HepG2 (cell line): ENCODE measurements at regions not wholly inside any gene's neighbourhood (a gene's known extent, or its start where the extent isn't known, plus 50 kb on each side); places are given as distances from the start of the nearest gene placed in this dataset.

Experiments used
- ATAC-seq: fragments of 200-7000 bp; cut with Tn5 transposase; 3 replicates; pipeline ENCODE4 v1.9.1; 2020; ENCODE audit warnings: mild to moderate bottlenecking, moderate library complexity
- BruUV-seq: library from RNA; stranded (reverse); fragments of 400-500 nt; replicated peaks from 2 replicates; lab custom pipeline; 2021; lab: Mats Ljungman, UMichigan
- CTCF ChIA-PET: fragments of 300-600 bp; formaldehyde crosslinking; extraction: SDS; loops from one replicate; lab custom pipeline; 2021; ENCODE audit warnings: low total read pairs, inconsistent platforms, low intra/inter-chr PET ratio; lab: Yijun Ruan, JAX
- POLR2A ChIA-PET: fragments of 350-600 bp; sonication (Branson Sonifier 250); formaldehyde crosslinking; loops from one replicate; lab custom pipeline; 2020; ENCODE audit warnings: antibody characterized with exemption, inconsistent platforms; lab: Yijun Ruan, JAX
- DNase-seq: peaks from one replicate; pipeline ENCODE4 v3.0.0-alpha.2; 2015; ENCODE audit warnings: low spot score
- FAIRE-seq: peaks from 3 replicates; lab custom pipeline; 2011; peaks lifted over from hg19 to GRCh38; lab: Jason Lieb, UNC
- H2AFZ ChIP-seq: one replicate; pipeline ENCODE4 v1.6.1; 2011; ENCODE audit warnings: low read length, inconsistent platforms
- H3K27ac ChIP-seq: fragments of 300-600 bp; 3 replicates; pipeline ENCODE4 v1.8.0; 2011; ENCODE audit warnings: mixed run types, mild to moderate bottlenecking, mixed read lengths, low read length, inconsistent platforms; ENCODE audit not compliant: insufficient read depth; ENCODE audit errors: extremely low read length
- H3K27me3 ChIP-seq, 2 experiments: fragments of 200-600 bp in 1 of 2; 2 replicates in 1 of 2; 3 replicates in 1 of 2; pipeline versions ENCODE4 v1.6.0 to v1.8.0; 2011; ENCODE audit warnings: low read length in 2 of 2, mild to moderate bottlenecking in 2 of 2, moderate library complexity in 2 of 2, inconsistent platforms in 1 of 2; ENCODE audit not compliant: insufficient read depth in 2 of 2, control insufficient read depth in 1 of 2
- H3K36me3 ChIP-seq, 2 experiments: fragments of 200-600 bp in 1 of 2; replicated peaks in 1 of 2; 2 replicates in 1 of 2; 3 replicates in 1 of 2; pipeline versions ENCODE4 v1.5.1 to v1.8.0; 2011; ENCODE audit warnings: low read length in 2 of 2, inconsistent platforms in 1 of 2; ENCODE audit not compliant: insufficient read depth in 2 of 2, control insufficient read depth in 1 of 2
- H3K4me1 ChIP-seq: 2 replicates; pipeline ENCODE4 v1.5.1; 2012; ENCODE audit warnings: low read length, inconsistent platforms; ENCODE audit not compliant: insufficient read depth
- H3K4me2 ChIP-seq: 2 replicates; pipeline ENCODE4 v1.6.0; 2011; ENCODE audit warnings: low read depth, low read length, inconsistent platforms
- H3K4me3 ChIP-seq, 3 experiments: fragments of 200-600 bp in 1 of 3; sonication (generic), shearing (Covaris generic) in 1 of 3; replicated peaks in 1 of 3; 2 replicates each; pipeline ENCODE4 v1.5.1; 2011 to 2016; ENCODE audit warnings: low read length in 3 of 3, inconsistent platforms in 2 of 3, low read depth in 2 of 3, mild to moderate bottlenecking in 2 of 3, control low read depth in 1 of 3, mixed read lengths in 1 of 3; ENCODE audit not compliant: insufficient read depth in 1 of 3
- H3K79me2 ChIP-seq: one replicate; pipeline ENCODE4 v1.6.1; 2011; ENCODE audit warnings: low read length, inconsistent platforms; ENCODE audit not compliant: insufficient read depth
- H3K9ac ChIP-seq: 2 replicates; pipeline ENCODE4 v1.6.0; 2011; ENCODE audit warnings: mild to moderate bottlenecking, low read depth, low read length, inconsistent platforms; ENCODE audit not compliant: insufficient read depth
- H3K9me3 ChIP-seq: 2 replicates; pipeline ENCODE4 v1.5.1; 2012; ENCODE audit warnings: mild to moderate bottlenecking, low read length
- H4K20me1 ChIP-seq: 2 replicates; pipeline ENCODE4 v1.6.0; 2011; ENCODE audit warnings: inconsistent platforms, mild to moderate bottlenecking, low read length, moderate library complexity; ENCODE audit not compliant: insufficient read depth
- E2F2 ChIP-seq: sonication (generic); formaldehyde crosslinking; IDR thresholded peaks from 2 replicates; pipeline ENCODE4 v1.4.0; 2020; ENCODE audit warnings: missing genetic modification reagents, borderline replicate concordance
- HCFC1 ChIP-seq: fragments of 150-350 bp; IDR thresholded peaks from 2 replicates; pipeline ENCODE4 v1.6.1; 2014; ENCODE audit warnings: low read depth, low read length
- MIER3 ChIP-seq: IDR thresholded peaks from 2 replicates; pipeline ENCODE4 v1.6.1; 2016; ENCODE audit warnings: missing compliant biosample characterization, borderline replicate concordance
- SMARCE1 ChIP-seq: fragments of 450-650 bp; IDR thresholded peaks from 2 replicates; pipeline ENCODE4 v1.6.1; 2017; ENCODE audit warnings: borderline replicate concordance
- SP5 ChIP-seq: IDR thresholded peaks from 2 replicates; pipeline ENCODE4 v1.6.1; 2016; ENCODE audit warnings: low read depth, borderline replicate concordance
- TARDBP ChIP-seq: sonication (generic); formaldehyde crosslinking; IDR thresholded peaks from 2 replicates; pipeline ENCODE4 v1.8.0; 2022; ENCODE audit warnings: mild to moderate bottlenecking, missing genetic modification reagents
- TRIM24 ChIP-seq: sonication (generic); formaldehyde crosslinking; IDR thresholded peaks from 2 replicates; pipeline ENCODE4 v1.8.0; 2022; ENCODE audit warnings: mild to moderate bottlenecking, missing genetic modification reagents
- ZNF552 ChIP-seq: sonication (generic); formaldehyde crosslinking; IDR thresholded peaks from 2 replicates; pipeline ENCODE4 v1.9.0; 2022; ENCODE audit warnings: missing genetic modification reagents, mild to moderate bottlenecking, borderline replicate concordance
- ZNF616 ChIP-seq: sonication (generic); formaldehyde crosslinking; IDR thresholded peaks from 2 replicates; pipeline ENCODE4 v1.5.0; 2020; ENCODE audit warnings: low read depth, mild to moderate bottlenecking, missing genetic modification reagents
- WGBS: methylation state at CpG from one replicate; pipeline ENCODE4 v1.1.6; 2017; ENCODE audit warnings: low lambda C conversion rate; 5-methylcytosine and 5-hydroxymethylcytosine counted together
- in situ Hi-C: cut with HindIII; loops from 2 replicates; pipeline ENCODE4 v1.10.0; 2017; ENCODE audit warnings: low pct_unique_long_range_greater_than_20kb; ENCODE audit not compliant: extremely low pct_ligation_motif_present
- intact Hi-C: fragments of 100-400 bp; cut with micrococcal nuclease; formaldehyde crosslinking; loops from one replicate; pipeline ENCODE4 v1.10.0; 2022; ENCODE audit not compliant: unreplicated experiment
- TF ChIP-seq, protein P1 (sequence below): sonication (generic); formaldehyde crosslinking; IDR thresholded peaks from 2 replicates; pipeline ENCODE4 v1.5.1; 2020; ENCODE audit warnings: missing genetic modification reagents, mild to moderate bottlenecking, borderline replicate concordance
- TF ChIP-seq, protein P2 (sequence below): IDR thresholded peaks from 2 replicates; pipeline ENCODE4 v1.6.1; 2016; ENCODE audit warnings: mild to moderate bottlenecking
- TF ChIP-seq, protein P3 (sequence below), 2 experiments: sonication (generic) in 1 of 2; formaldehyde crosslinking in 1 of 2; IDR thresholded peaks; 2 replicates each; pipeline versions ENCODE4 v1.4.0 to v1.6.1; 2018 to 2020; ENCODE audit warnings: missing genetic modification reagents in 2 of 2, borderline replicate concordance in 1 of 2, low read depth in 1 of 2, mild to moderate bottlenecking in 1 of 2, missing biosample characterization in 1 of 2
- TF ChIP-seq, protein P4 (sequence below): sonication (generic); formaldehyde crosslinking; IDR thresholded peaks from 2 replicates; pipeline ENCODE4 v1.8.1; 2023; ENCODE audit warnings: mild to moderate bottlenecking, missing genetic modification reagents
- TF ChIP-seq, protein P5 (sequence below): sonication (generic); formaldehyde crosslinking; IDR thresholded peaks from 2 replicates; pipeline ENCODE4 v1.9.0; 2021; ENCODE audit warnings: missing genetic modification reagents, borderline replicate concordance

DNA sequence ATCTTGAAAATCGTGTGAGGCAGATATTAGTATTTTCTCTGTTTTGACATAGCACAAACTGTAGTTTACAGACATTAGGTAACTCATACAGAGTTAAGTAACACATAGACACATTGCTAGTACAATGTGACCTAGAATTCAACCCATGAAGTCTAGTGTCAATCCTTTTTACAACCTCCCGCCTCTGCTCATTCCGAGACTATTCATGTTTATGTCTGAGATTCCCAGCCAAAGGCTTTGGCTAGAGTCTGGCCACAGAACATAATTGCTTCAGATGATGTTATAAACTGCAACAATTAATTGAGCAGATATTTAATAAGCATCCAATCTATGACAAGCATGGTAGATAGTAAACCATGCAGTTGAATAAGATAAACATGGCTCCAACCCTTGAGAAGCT is 841.0 kb downstream of the STIM2 start:
- no peaks in the 10 kb centered on the region for H3K9me3 ChIP-seq
- no peak overlapping the region for H3K4me3 ChIP-seq
- no peaks in the 10 kb centered on the region for H3K27me3 ChIP-seq
- WGBS: 33% methylated on average over 3 of the region's 3 CpGs
- H3K36me3 ChIP-seq: no peaks in the 10 kb centered on the region
- H3K4me2 ChIP-seq: no peak overlapping the region
- no peaks in the 10 kb centered on the region for H3K79me2 ChIP-seq
- POLR2A ChIA-PET: no interaction called here
- intact Hi-C loops (no loop called here), in situ Hi-C loops (no loop called here)
- DNase-seq: no peak
- CTCF ChIA-PET: no interaction called here
- FAIRE-seq: no peak
- no TSS peak for BruUV-seq
- no peak for ATAC-seq
- no peak overlapping the region for H3K9ac ChIP-seq
- no peaks in the 10 kb centered on the region for H4K20me1 ChIP-seq
- no peak overlapping the region for H2AFZ ChIP-seq
- peaks cover 4% of the 10 kb centered on the region; the same call in 1 of the 2 replicates for H3K4me1 ChIP-seq
- H3K27ac ChIP-seq: no peak overlapping the region
- TF ChIP-seq, protein P1, sequence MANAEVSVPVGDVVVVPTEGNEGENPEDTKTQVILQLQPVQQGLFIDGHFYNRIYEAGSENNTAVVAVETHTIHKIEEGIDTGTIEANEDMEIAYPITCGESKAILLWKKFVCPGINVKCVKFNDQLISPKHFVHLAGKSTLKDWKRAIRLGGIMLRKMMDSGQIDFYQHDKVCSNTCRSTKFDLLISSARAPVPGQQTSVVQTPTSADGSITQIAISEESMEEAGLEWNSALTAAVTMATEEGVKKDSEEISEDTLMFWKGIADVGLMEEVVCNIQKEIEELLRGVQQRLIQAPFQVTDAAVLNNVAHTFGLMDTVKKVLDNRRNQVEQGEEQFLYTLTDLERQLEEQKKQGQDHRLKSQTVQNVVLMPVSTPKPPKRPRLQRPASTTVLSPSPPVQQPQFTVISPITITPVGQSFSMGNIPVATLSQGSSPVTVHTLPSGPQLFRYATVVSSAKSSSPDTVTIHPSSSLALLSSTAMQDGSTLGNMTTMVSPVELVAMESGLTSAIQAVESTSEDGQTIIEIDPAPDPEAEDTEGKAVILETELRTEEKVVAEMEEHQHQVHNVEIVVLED (CRISPR knock-in tag): no peak
- TF ChIP-seq TRIM24 (CRISPR knock-in tag): no peak
- no peak for TF ChIP-seq SMARCE1
- no peak for TF ChIP-seq SP5 (CRISPR knock-in tag)
- TF ChIP-seq, protein P2, sequence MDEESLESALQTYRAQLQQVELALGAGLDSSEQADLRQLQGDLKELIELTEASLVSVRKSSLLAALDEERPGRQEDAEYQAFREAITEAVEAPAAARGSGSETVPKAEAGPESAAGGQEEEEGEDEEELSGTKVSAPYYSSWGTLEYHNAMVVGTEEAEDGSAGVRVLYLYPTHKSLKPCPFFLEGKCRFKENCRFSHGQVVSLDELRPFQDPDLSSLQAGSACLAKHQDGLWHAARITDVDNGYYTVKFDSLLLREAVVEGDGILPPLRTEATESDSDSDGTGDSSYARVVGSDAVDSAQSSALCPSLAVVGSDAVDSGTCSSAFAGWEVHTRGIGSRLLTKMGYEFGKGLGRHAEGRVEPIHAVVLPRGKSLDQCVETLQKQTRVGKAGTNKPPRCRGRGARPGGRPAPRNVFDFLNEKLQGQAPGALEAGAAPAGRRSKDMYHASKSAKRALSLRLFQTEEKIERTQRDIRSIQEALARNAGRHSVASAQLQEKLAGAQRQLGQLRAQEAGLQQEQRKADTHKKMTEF (CRISPR knock-in tag): no peak
- TF ChIP-seq, protein P3, sequence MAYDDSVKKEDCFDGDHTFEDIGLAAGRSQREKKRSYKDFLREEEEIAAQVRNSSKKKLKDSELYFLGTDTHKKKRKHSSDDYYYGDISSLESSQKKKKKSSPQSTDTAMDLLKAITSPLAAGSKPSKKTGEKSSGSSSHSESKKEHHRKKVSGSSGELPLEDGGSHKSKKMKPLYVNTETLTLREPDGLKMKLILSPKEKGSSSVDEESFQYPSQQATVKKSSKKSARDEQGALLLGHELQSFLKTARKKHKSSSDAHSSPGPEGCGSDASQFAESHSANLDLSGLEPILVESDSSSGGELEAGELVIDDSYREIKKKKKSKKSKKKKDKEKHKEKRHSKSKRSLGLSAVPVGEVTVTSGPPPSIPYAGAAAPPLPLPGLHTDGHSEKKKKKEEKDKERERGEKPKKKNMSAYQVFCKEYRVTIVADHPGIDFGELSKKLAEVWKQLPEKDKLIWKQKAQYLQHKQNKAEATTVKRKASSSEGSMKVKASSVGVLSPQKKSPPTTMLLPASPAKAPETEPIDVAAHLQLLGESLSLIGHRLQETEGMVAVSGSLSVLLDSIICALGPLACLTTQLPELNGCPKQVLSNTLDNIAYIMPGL (CRISPR knock-in tag; IDR thresholded peaks at IDR 0.05; ENCODE audit: borderline replicate concordance in 1 of 2, low read depth in 1 of 2): no peak
- TF ChIP-seq, protein P4, sequence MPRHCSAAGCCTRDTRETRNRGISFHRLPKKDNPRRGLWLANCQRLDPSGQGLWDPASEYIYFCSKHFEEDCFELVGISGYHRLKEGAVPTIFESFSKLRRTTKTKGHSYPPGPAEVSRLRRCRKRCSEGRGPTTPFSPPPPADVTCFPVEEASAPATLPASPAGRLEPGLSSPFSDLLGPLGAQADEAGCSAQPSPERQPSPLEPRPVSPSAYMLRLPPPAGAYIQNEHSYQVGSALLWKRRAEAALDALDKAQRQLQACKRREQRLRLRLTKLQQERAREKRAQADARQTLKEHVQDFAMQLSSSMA: no peak
- no peak for TF ChIP-seq HCFC1
- no peak for TF ChIP-seq TARDBP (CRISPR knock-in tag)
- no peak for TF ChIP-seq ZNF616 (CRISPR knock-in tag)
- TF ChIP-seq, protein P5, sequence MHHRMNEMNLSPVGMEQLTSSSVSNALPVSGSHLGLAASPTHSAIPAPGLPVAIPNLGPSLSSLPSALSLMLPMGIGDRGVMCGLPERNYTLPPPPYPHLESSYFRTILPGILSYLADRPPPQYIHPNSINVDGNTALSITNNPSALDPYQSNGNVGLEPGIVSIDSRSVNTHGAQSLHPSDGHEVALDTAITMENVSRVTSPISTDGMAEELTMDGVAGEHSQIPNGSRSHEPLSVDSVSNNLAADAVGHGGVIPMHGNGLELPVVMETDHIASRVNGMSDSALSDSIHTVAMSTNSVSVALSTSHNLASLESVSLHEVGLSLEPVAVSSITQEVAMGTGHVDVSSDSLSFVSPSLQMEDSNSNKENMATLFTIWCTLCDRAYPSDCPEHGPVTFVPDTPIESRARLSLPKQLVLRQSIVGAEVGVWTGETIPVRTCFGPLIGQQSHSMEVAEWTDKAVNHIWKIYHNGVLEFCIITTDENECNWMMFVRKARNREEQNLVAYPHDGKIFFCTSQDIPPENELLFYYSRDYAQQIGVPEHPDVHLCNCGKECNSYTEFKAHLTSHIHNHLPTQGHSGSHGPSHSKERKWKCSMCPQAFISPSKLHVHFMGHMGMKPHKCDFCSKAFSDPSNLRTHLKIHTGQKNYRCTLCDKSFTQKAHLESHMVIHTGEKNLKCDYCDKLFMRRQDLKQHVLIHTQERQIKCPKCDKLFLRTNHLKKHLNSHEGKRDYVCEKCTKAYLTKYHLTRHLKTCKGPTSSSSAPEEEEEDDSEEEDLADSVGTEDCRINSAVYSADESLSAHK: no peak
- TF ChIP-seq MIER3 (CRISPR knock-in tag): no peak
- no peak for TF ChIP-seq ZNF552 (CRISPR knock-in tag)
- TF ChIP-seq E2F2 (CRISPR knock-in tag): no peak
